Spleen (tissue), 11 donors: ENCODE measurements at regions not wholly inside any gene's neighbourhood (a gene's known extent, or its start where the extent isn't known, plus 50 kb on each side); places are given as distances from the start of the nearest gene placed in this dataset.
"Not testable (repeated sequence)": the region's sequence is repeated elsewhere in the genome, so short reads cannot be mapped to it uniquely, and the experiment has no call there.

Source experiments
- DNase-seq: peaks from one replicate; pipeline ENCODE4 v3.0.0-alpha.2; 2020
- H3K27ac ChIP-seq, 8 donors: fragments of 200-600 bp; sonication (generic) in 7 of 8; 1 replicate in 4 of 8; 2 replicates in 4 of 8; pipeline versions ENCODE4 v1.5.0 to v1.8.0; 2016 to 2021; ENCODE audit warnings: inconsistent platforms in 4 of 8, mild to moderate bottlenecking in 4 of 8, moderate library complexity in 1 of 8
- H3K27me3 ChIP-seq, 7 donors: fragments of 200-600 bp; sonication (generic) in 6 of 7; replicated peaks in 1 of 7; 1 replicate in 4 of 7; 2 replicates in 3 of 7; pipeline versions ENCODE4 v1.5.0 to v1.8.0; 2016 to 2021; ENCODE audit warnings: inconsistent platforms in 3 of 7, mild to moderate bottlenecking in 1 of 7
- H3K36me3 ChIP-seq, 6 donors: fragments of 200-600 bp; sonication (generic) in 5 of 6; 1 replicate in 4 of 6; 2 replicates in 2 of 6; pipeline versions ENCODE4 v1.5.0 to v1.8.0; 2016 to 2021; ENCODE audit warnings: inconsistent platforms in 2 of 6
- H3K4me1 ChIP-seq, 6 donors: fragments of 200-600 bp; sonication (generic) in 5 of 6; 1 replicate in 3 of 6; 2 replicates in 3 of 6; pipeline versions ENCODE4 v1.5.0 to v1.8.0; 2016 to 2021; ENCODE audit warnings: inconsistent platforms in 3 of 6
- H3K4me3 ChIP-seq, 8 donors: fragments of 200-600 bp; sonication (generic) in 7 of 8; 1 replicate in 4 of 8; 2 replicates in 4 of 8; pipeline versions ENCODE4 v1.5.0 to v1.8.0; 2016 to 2021; ENCODE audit warnings: inconsistent platforms in 4 of 8, mild to moderate bottlenecking in 4 of 8, moderate library complexity in 2 of 8
- H3K9me3 ChIP-seq, 8 donors: fragments of 200-600 bp; sonication (generic) in 7 of 8; 1 replicate in 4 of 8; 2 replicates in 4 of 8; pipeline versions ENCODE4 v1.5.0 to v1.8.0; 2016 to 2021; ENCODE audit warnings: inconsistent platforms in 4 of 8
- POLR2A ChIP-seq, 3 donors: fragments of 450-650 bp; IDR thresholded peaks; one replicate each; pipeline ENCODE4 v1.5.1; 2017; ENCODE audit warnings: antibody characterized with exemption in 3 of 3, mild to moderate bottlenecking in 1 of 3
- POLR2AphosphoS5 ChIP-seq, 3 donors: sonication (generic); formaldehyde crosslinking; IDR thresholded peaks; one replicate each; pipeline ENCODE4 v1.5.1; 2017; ENCODE audit warnings: antibody characterized with exemption in 3 of 3
- WGBS, 5 donors: extraction: QIAGEN DNeasy Blood & Tissue Kit in 3 of 5; methylation state at CpG; one replicate each; pipeline versions ENCODE4 v1.1.5 to v1.1.7; 2013 to 2018; 5-methylcytosine and 5-hydroxymethylcytosine counted together
- intact Hi-C: fragments of 100-400 bp; cut with DNase I; formaldehyde crosslinking; loops from one replicate; pipeline ENCODE4 v1.15.0; 2023; ENCODE audit warnings: low total_unique reads
- TF ChIP-seq, protein P1 (sequence below), 11 experiments: fragments of 200-600 bp in 7 of 11; fragments of 450-650 bp in 4 of 11; sonication (generic) in 4 of 11; IDR thresholded peaks in 8 of 11; conservative IDR thresholded peaks in 3 of 11; 1 replicate in 7 of 11; 2 replicates in 4 of 11; pipeline versions ENCODE4 v1.4.0 to v1.8.0; 2016 to 2021; ENCODE audit warnings: antibody characterized with exemption in 11 of 11, inconsistent platforms in 4 of 11, mild to moderate bottlenecking in 1 of 11
- donor health status: healthy with polysubstance abuse.
- donor health status: DM: no; HTN: no; CAD: no; lungs with moderate emphysema.
- donor health status: DM: no; HTN: no; CAD: no.
- donor health status: Bipolar disorder and iron deficiency.
- donor health status: healthy.
- donor health status: DM: no; HTN: no; CAD: no.
- donor health status: DM: yes; HTN: yes; CAD: no.

DNA sequence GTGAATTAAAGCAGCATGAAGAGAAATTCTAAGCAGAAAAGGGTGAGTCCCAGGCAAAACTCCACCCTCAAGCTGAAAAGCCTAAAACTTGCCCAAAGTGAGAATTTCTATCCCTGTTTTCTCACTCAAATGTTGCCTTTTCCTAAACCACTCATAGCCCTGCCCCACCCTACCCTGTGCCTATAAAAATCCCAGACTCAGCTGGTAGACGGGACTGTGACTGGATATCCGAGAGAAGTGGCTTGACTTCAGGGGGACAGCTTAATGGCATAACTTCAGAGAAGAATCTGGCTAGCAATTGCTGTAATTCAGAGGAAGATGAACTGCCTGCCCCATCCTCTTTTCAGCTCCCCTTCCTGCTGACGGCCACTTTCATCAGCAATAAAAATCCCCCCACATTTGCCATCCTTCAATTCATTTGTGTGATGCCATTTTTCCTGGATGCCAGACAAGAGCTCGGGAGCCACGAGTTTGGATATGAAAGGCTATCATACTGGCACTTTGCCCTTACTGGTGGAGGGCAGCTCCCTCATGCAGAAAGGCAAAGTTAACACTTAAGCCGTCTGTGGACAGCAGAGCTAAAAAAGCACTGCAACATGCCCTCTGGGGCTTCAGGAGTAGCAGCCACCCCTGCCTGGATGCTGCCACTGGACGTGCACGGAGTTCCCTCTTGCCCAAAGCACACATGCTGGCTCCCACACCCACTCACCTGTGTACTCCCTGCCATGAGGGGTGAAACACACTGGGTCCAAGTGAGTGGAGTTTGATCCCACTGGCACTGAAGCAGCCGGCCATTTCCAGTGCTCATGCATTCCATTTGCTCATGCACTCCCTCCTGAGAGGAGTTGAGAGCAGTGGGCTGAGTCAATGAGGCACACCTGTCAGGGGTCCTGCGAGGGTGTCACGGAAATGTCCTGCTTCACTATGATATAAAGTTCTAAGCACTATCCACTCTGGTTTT lies 670.6 kb downstream of the PLOD2 start:
- no peak for DNase-seq
- TF ChIP-seq POLR2AphosphoS5 (IDR thresholded peaks at IDR 0.05) (no peak), POLR2A (IDR thresholded peaks at IDR 0.05) (no peak)
- TF ChIP-seq, protein P1, sequence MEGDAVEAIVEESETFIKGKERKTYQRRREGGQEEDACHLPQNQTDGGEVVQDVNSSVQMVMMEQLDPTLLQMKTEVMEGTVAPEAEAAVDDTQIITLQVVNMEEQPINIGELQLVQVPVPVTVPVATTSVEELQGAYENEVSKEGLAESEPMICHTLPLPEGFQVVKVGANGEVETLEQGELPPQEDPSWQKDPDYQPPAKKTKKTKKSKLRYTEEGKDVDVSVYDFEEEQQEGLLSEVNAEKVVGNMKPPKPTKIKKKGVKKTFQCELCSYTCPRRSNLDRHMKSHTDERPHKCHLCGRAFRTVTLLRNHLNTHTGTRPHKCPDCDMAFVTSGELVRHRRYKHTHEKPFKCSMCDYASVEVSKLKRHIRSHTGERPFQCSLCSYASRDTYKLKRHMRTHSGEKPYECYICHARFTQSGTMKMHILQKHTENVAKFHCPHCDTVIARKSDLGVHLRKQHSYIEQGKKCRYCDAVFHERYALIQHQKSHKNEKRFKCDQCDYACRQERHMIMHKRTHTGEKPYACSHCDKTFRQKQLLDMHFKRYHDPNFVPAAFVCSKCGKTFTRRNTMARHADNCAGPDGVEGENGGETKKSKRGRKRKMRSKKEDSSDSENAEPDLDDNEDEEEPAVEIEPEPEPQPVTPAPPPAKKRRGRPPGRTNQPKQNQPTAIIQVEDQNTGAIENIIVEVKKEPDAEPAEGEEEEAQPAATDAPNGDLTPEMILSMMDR (IDR thresholded peaks at IDR 0.05 in 8 of 11, conservative IDR thresholded peaks at IDR 0.05 in 3 of 11) = no peak
- Histone ChIP-seq H3K4me3 (no peak overlapping the region), H3K27me3 (no peaks in the 10 kb centered on the region), H3K4me1 (no peaks in the 10 kb centered on the region), H3K9me3 (peaks cover 0 to 5% (median 0%) of the 10 kb centered on the region in 8 donors), H3K36me3 (no peaks in the 10 kb centered on the region), H3K27ac (no peak overlapping the region)
- WGBS, 5 donors = 78 to 86% (median 81%) methylated on average over 8 to 11 of the region's 11 CpGs
- intact Hi-C loops = no loop called here

DNA sequence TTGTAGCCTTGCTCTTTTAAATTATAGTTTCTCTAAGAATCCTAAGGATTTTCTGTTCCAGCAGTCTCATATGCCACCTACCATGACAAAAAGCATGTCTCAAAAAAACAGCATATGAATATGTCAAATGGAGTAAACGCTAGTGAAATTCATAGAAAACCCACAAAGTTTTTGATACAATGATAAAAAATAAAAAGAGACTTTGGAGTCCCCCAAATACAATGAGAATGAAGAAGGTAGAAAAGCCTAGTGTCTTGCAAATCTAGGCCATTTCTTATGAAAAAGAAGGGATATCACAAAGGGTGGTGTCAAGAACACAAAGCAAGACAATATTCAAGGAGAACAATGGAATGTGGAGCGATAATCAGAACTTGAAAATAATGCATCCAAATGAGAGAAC lies 668.5 kb downstream of the PLOD2 start:
- 71 to 86% (median 77%) methylated on average over 2 of the region's 2 CpGs for WGBS, 5 donors
- peaks cover 0 to 5% (median 0%) of the 10 kb centered on the region in 8 donors for H3K9me3 ChIP-seq
- no peak for DNase-seq
- H3K4me3 ChIP-seq = no peak overlapping the region
- TF ChIP-seq POLR2A (IDR thresholded peaks at IDR 0.05) (no peak), POLR2AphosphoS5 (IDR thresholded peaks at IDR 0.05) (no peak)
- TF ChIP-seq, protein P1 (IDR thresholded peaks at IDR 0.05 in 8 of 11, conservative IDR thresholded peaks at IDR 0.05 in 3 of 11) = no peak
- intact Hi-C loops = no loop called here
- no peaks in the 10 kb centered on the region for H3K27me3 ChIP-seq
- H3K36me3 ChIP-seq = no peaks in the 10 kb centered on the region
- H3K4me1 ChIP-seq = no peaks in the 10 kb centered on the region
- no peak overlapping the region for H3K27ac ChIP-seq

DNA sequence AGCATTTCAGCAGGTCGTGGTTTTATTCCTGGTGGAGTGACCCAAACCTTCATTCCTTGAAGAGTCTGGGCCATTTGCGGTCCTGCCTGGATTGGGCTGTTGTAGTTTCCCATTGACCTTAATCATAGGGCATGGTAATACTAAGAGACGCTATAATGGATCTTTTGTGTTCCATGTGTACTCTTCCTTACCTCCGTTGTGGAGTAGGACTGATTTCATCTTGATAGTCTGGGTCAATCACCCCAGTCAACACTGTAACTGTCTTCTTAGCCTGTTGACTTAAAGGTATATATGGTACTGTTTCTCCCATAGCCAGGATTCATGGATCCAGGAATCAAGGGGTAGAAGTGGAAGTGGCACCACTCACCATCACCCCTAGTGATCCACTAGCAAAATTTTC lies 643.6 kb downstream of the PLOD2 start:
- H3K36me3 ChIP-seq, H3K9me3 ChIP-seq, intact Hi-C loops, DNase-seq, H3K4me1 ChIP-seq, H3K27ac ChIP-seq, H3K27me3 ChIP-seq, H3K4me3 ChIP-seq: not testable (repeated sequence)
- 81 to 88% (median 83%) methylated on average over 4 of the region's 4 CpGs for WGBS, 5 donors

DNA sequence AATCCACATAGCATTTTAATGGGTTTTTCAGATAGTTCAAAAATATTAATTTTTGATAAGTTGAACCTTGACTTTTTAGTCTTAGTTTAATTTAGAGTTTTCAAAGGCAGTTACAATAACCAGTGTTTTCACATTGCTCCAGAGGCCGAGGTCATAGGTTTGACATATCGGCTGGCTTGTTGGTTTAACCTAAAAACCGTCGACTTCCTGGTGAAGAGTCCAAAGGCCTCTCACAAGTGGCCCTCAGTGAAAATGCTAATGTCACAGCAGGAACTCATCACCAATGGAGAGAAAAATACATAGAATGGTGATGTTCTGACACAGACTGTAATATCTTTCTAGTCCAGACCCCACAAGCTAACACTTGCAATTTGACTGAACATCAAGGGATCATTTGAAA lies 642.3 kb downstream of the PLOD2 start:
- intact Hi-C loops = no loop called here
- Histone ChIP-seq H3K4me1 (no peaks in the 10 kb centered on the region), H3K36me3 (no peaks in the 10 kb centered on the region)

More for the DNA sequence above, 642.3 kb downstream of the PLOD2 start:
- TF ChIP-seq POLR2A (IDR thresholded peaks at IDR 0.05) (no peak), POLR2AphosphoS5 (IDR thresholded peaks at IDR 0.05) (no peak)
- TF ChIP-seq, protein P1 (IDR thresholded peaks at IDR 0.05 in 8 of 11, conservative IDR thresholded peaks at IDR 0.05 in 3 of 11) = no peak
- no peak overlapping the region for H3K4me3 ChIP-seq
- no peak for DNase-seq
- H3K9me3 ChIP-seq = no peaks in the 10 kb centered on the region
- WGBS, 5 donors = 52 to 75% (median 62%) methylated on average over 4 of the region's 4 CpGs
- no peaks in the 10 kb centered on the region for H3K27me3 ChIP-seq
- H3K27ac ChIP-seq = no peak overlapping the region
